Naive B cell (primary cell): ENCODE measurements at regions not wholly inside any gene's neighbourhood (a gene's known extent, or its start where the extent isn't known, plus 50 kb on each side); places are given as distances from the start of the nearest gene placed in this dataset.
A peak's percentile ranks its signal among the peaks of the same experiment; 100 is the strongest.

Experiments used
- ATAC-seq, 2 donors: fragments of 150-1000 bp; cut with Tn5 transposase; 2 replicates each; pipeline ENCODE4 v1.10.0; 2021; ENCODE audit warnings: low read depth in 2 of 2, mild to moderate bottlenecking in 2 of 2, moderate library complexity in 2 of 2
- DNase-seq: peaks from one replicate; pipeline ENCODE4 v3.0.0; 2022
- H3K27ac Mint-ChIP-seq, 6 donors: one replicate each; pipeline ENCODE4 v1.8.0; 2020 to 2022; ENCODE audit warnings: mild to moderate bottlenecking in 6 of 6, mixed read lengths in 6 of 6, moderate library complexity in 5 of 6, inconsistent platforms in 2 of 6
- H3K27me3 Mint-ChIP-seq, 3 donors: one replicate each; pipeline ENCODE4 v1.8.0; 2021 to 2022; ENCODE audit warnings: mixed read lengths in 3 of 3, mild to moderate bottlenecking in 1 of 3
- H3K36me3 Mint-ChIP-seq, 2 donors: one replicate each; pipeline ENCODE4 v1.8.0; 2020 to 2022; ENCODE audit warnings: mixed read lengths in 2 of 2, inconsistent platforms in 1 of 2, mild to moderate bottlenecking in 1 of 2
- H3K4me1 Mint-ChIP-seq, 3 donors: one replicate each; pipeline ENCODE4 v1.8.0; 2020 to 2022; ENCODE audit warnings: mixed read lengths in 3 of 3, inconsistent platforms in 1 of 3, mild to moderate bottlenecking in 1 of 3, moderate library complexity in 1 of 3
- H3K4me3 Mint-ChIP-seq, 8 donors: one replicate each; pipeline ENCODE4 v1.8.0; 2020 to 2022; ENCODE audit warnings: mild to moderate bottlenecking in 8 of 8, mixed read lengths in 8 of 8, moderate library complexity in 8 of 8, inconsistent platforms in 2 of 8
- H3K9me3 Mint-ChIP-seq, 7 donors: one replicate each; pipeline ENCODE4 v1.8.0; 2020 to 2022; ENCODE audit warnings: mixed read lengths in 7 of 7, mild to moderate bottlenecking in 5 of 7, inconsistent platforms in 2 of 7, moderate library complexity in 1 of 7

GRCh38 chrX:39564751-39565150, 533.0 kb downstream of the BCOR start:
- no peak overlapping the region for H3K4me3 Mint-ChIP-seq
- H3K36me3 Mint-ChIP-seq = peaks cover 0 to 8% of the 10 kb centered on the region in 2 donors
- H3K27ac Mint-ChIP-seq = peak overlapping the region in 3 of 6 donors; percentile 30 to 86 (median 59)
- peaks cover 18 to 29% (median 27%) of the 10 kb centered on the region in 3 donors for H3K4me1 Mint-ChIP-seq
- ATAC-seq = no peak
- H3K27me3 Mint-ChIP-seq = peaks cover 4 to 14% (median 5%) of the 10 kb centered on the region in 3 donors
- DNase-seq = no peak
- peaks cover 0 to 11% (median 6%) of the 10 kb centered on the region in 7 donors for H3K9me3 Mint-ChIP-seq

GRCh38 chrX:39574178-39574577, 523.6 kb downstream of the BCOR start:
- ATAC-seq = no peak
- H3K36me3 Mint-ChIP-seq = no peaks in the 10 kb centered on the region

DNA sequence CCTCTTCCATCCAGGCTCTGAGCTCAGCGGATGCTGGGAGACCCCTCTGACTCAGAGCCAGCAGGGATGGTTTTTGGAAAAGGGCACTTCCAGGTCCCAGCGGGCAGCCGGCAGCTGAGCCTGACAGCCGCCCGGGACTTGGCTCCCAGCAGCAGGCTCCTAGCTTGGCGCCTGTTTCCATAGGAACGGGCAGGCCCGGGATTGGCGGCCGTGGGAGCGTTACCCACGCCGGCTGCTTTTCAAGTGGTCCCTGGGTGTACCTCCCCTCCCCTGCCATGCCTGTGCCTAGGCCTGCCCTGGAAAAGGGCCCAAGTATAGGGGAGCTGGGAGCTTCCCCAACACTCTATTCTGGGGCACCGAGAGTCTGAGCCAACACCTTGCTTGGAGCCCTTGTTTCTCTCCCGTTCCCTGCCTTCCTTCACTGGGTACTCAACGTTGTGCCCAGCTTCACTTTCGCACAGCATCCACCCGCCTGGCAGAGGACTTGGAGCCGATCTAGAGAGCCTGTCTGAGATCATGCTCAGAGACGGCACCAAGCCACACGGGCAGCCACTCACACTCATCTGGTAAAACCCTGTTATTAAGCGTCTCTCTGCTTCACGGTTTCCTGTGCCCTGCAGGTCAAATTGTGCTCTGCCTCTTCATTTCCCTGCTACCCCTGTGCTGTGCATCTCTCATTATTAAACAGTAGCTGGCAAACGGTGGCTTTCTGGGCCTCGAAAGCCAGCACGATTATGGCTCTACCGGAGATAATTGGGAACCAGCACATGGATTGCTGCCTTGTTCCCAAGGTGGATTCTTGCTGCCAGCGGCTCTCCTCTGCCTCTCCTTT, 521.5 kb downstream of the BCOR start:
- no peaks in the 10 kb centered on the region for H3K9me3 Mint-ChIP-seq
- H3K27ac Mint-ChIP-seq = peak overlapping the region in 1 of 6 donors; percentile 39
- DNase-seq = no peak
- H3K4me1 Mint-ChIP-seq = peaks cover 4 to 8% (median 6%) of the 10 kb centered on the region in 3 donors
- no peak overlapping the region for H3K4me3 Mint-ChIP-seq
- ATAC-seq = no peak
- no peaks in the 10 kb centered on the region for H3K36me3 Mint-ChIP-seq
- H3K27me3 Mint-ChIP-seq = peaks cover 9 to 25% (median 18%) of the 10 kb centered on the region in 3 donors

More at GRCh38 chrX:39574178-39574577, 523.6 kb downstream of the BCOR start:
- Mint-ChIP-seq H3K4me1 (peaks cover 4 to 8% (median 6%) of the 10 kb centered on the region in 3 donors), H3K9me3 (peaks cover 0 to 2% (median 0%) of the 10 kb centered on the region in 7 donors), H3K4me3 (no peak overlapping the region), H3K27me3 (peaks cover 9 to 29% (median 13%) of the 10 kb centered on the region in 3 donors), H3K27ac (no peak overlapping the region)
- DNase-seq = no peak

- H3K9me3 Mint-ChIP-seq = no peaks in the 10 kb centered on the region
- DNase-seq = no peak
- H3K4me3 Mint-ChIP-seq = peak overlapping the region in 1 of 8 donors; percentile 23
- peaks cover 4 to 8% (median 6%) of the 10 kb centered on the region in 3 donors for H3K4me1 Mint-ChIP-seq
- peaks cover 12 to 30% (median 18%) of the 10 kb centered on the region in 3 donors for H3K27me3 Mint-ChIP-seq
- no peaks in the 10 kb centered on the region for H3K36me3 Mint-ChIP-seq
- peak overlapping the region in 1 of 6 donors; percentile 23 for H3K27ac Mint-ChIP-seq
- no peak for ATAC-seq
Measured at GRCh38 chrX:39577206-39577984, 520.4 kb downstream of the BCOR start.

GRCh38 chrX:39577985-39578869, 519.5 kb downstream of the BCOR start:
- no peaks in the 10 kb centered on the region for H3K36me3 Mint-ChIP-seq
- H3K27ac Mint-ChIP-seq = peak overlapping the region in 3 of 6 donors; percentile 26 to 86 (median 34)
- H3K4me3 Mint-ChIP-seq = peak overlapping the region in 5 of 8 donors; percentile 10 to 69 (median 53)
- peak; percentile 64 for DNase-seq
- H3K9me3 Mint-ChIP-seq = no peaks in the 10 kb centered on the region
- peaks cover 4 to 8% (median 6%) of the 10 kb centered on the region in 3 donors for H3K4me1 Mint-ChIP-seq
- peak; percentile 96 to 97 for ATAC-seq
- H3K27me3 Mint-ChIP-seq = peaks cover 14 to 30% (median 18%) of the 10 kb centered on the region in 3 donors

DNA sequence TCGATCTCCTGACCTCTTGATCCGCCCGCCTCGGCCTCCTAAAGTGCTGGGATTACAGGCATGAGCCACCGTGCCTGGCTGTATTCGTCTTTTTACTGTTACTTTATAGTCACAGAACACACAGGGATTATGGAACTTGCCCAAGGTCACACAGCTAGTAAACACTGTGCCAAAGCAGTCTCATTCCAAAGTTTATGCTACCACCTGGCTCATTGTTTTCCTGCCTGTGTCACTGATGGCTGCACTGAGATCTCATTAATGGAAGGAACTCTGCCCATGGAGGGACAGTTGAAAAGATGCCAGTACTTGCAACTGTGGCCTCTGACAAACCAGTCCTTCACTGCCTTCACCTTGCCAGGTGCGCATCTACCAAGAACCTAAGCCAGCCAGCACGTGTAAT, 517.7 kb downstream of the BCOR start:
- H3K4me3 Mint-ChIP-seq = no peak overlapping the region
- ATAC-seq (no peak), DNase-seq (no peak)
- H3K36me3 Mint-ChIP-seq = no peaks in the 10 kb centered on the region
- H3K4me1 Mint-ChIP-seq = peaks cover 4 to 8% (median 6%) of the 10 kb centered on the region in 3 donors
- peaks cover 14 to 30% (median 18%) of the 10 kb centered on the region in 3 donors for H3K27me3 Mint-ChIP-seq
- no peak overlapping the region for H3K27ac Mint-ChIP-seq
- peaks cover 0 to 5% (median 0%) of the 10 kb centered on the region in 7 donors for H3K9me3 Mint-ChIP-seq

DNA sequence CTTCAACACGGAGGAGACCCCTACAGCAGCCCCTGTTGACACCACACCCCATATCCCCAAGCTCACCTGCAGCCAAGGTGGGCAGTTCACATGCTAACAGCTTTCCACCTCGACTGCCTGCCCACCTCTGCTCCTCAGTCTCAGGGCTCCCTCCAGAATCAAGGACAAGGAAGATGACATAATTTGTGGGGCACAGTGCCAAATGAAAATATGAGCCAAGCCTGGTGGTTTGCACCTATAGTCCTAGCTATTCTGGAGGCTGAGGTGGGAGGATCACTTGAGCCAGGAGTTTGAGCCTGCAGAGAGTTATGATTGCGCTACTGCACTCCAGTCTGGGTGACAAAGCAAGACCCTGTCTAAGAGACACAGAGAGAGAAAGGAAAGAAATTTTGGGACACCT, 516.3 kb downstream of the BCOR start:
- H3K4me3 Mint-ChIP-seq = no peak overlapping the region
- no peak overlapping the region for H3K27ac Mint-ChIP-seq
- H3K27me3 Mint-ChIP-seq = peaks cover 14 to 27% (median 16%) of the 10 kb centered on the region in 3 donors
- DNase-seq (no peak), ATAC-seq (no peak)
- H3K4me1 Mint-ChIP-seq = peaks cover 4 to 8% (median 6%) of the 10 kb centered on the region in 3 donors
- peaks cover 0 to 5% (median 0%) of the 10 kb centered on the region in 7 donors for H3K9me3 Mint-ChIP-seq
- H3K36me3 Mint-ChIP-seq = no peaks in the 10 kb centered on the region

- ATAC-seq (no peak), DNase-seq (no peak)
- H3K4me1 Mint-ChIP-seq = peaks cover 4 to 8% (median 6%) of the 10 kb centered on the region in 3 donors
- peaks cover 10 to 21% (median 14%) of the 10 kb centered on the region in 3 donors for H3K27me3 Mint-ChIP-seq
- H3K27ac Mint-ChIP-seq = no peak overlapping the region
- H3K9me3 Mint-ChIP-seq = peaks cover 0 to 5% (median 0%) of the 10 kb centered on the region in 7 donors
- no peaks in the 10 kb centered on the region for H3K36me3 Mint-ChIP-seq
- H3K4me3 Mint-ChIP-seq = no peak overlapping the region
Measured at GRCh38 chrX:39582091-39582490, 515.7 kb downstream of the BCOR start.

DNA sequence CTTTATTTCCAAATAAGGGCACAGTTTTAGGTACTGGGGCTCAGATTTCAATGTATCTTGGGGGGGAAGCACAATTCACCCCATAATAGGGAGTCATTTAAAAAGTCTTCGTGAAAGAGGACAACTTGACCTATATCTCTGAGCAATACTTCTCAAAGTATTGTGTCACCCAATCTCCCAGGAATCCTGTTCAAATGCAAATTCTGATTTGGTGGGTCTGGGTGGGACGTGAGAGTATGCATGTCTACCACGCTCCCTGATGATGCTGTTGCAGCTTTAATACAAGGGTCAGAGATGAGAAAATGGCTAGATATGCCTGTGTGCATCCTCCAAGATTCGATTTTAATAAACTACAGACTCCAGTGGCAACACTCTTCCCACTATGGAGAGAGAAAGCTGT, 514.8 kb downstream of the BCOR start:
- ATAC-seq (no peak), DNase-seq (no peak)
- peaks cover 0 to 5% (median 0%) of the 10 kb centered on the region in 7 donors for H3K9me3 Mint-ChIP-seq
- H3K4me3 Mint-ChIP-seq = no peak overlapping the region
- peaks cover 5 to 14% (median 6%) of the 10 kb centered on the region in 3 donors for H3K27me3 Mint-ChIP-seq
- peaks cover 4 to 7% (median 6%) of the 10 kb centered on the region in 3 donors for H3K4me1 Mint-ChIP-seq
- H3K27ac Mint-ChIP-seq = no peak overlapping the region
- no peaks in the 10 kb centered on the region for H3K36me3 Mint-ChIP-seq

DNA sequence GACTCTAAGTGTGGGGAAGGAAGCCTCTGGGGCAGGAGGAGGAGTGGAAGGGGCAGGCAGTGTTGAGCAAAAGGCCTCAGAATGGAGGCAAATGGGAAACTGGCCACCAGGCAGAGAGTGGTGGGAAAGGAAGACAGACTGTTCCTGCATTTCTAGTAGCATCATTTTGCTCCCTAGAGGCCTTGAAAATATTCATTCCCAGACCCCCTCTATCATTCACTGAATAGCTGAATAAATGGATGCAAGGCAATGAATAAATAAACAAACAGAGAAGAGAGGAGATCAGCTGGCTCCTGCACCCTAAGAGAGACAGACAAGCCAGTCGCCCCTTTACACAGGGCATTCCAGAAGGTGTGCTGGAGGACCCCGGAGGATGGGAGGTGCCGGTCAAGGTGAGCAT, 511.9 kb downstream of the BCOR start:
- no peak for DNase-seq
- H3K9me3 Mint-ChIP-seq = peaks cover 0 to 5% (median 0%) of the 10 kb centered on the region in 7 donors
- H3K27me3 Mint-ChIP-seq = peaks cover 3 to 10% (median 4%) of the 10 kb centered on the region in 3 donors
- no peaks in the 10 kb centered on the region for H3K36me3 Mint-ChIP-seq
- H3K4me1 Mint-ChIP-seq = no peaks in the 10 kb centered on the region
- ATAC-seq = no peak
- no peak overlapping the region for H3K4me3 Mint-ChIP-seq
- H3K27ac Mint-ChIP-seq = peak overlapping the region in 1 of 6 donors; percentile 54

GRCh38 chrX:39586359-39586758, 511.4 kb downstream of the BCOR start:
- no peak overlapping the region for H3K4me3 Mint-ChIP-seq
- H3K9me3 Mint-ChIP-seq = peaks cover 0 to 5% (median 0%) of the 10 kb centered on the region in 7 donors
- H3K27me3 Mint-ChIP-seq = peaks cover 0 to 4% (median 4%) of the 10 kb centered on the region in 3 donors
- DNase-seq (no peak), ATAC-seq (no peak)
- H3K4me1 Mint-ChIP-seq = no peaks in the 10 kb centered on the region
- H3K27ac Mint-ChIP-seq = peak overlapping the region in 1 of 6 donors; percentile 49
- no peaks in the 10 kb centered on the region for H3K36me3 Mint-ChIP-seq

- DNase-seq (no peak), ATAC-seq (no peak)
- no peak overlapping the region for H3K27ac Mint-ChIP-seq
- no peaks in the 10 kb centered on the region for H3K27me3 Mint-ChIP-seq
- H3K4me1 Mint-ChIP-seq = no peaks in the 10 kb centered on the region
- H3K9me3 Mint-ChIP-seq = peaks cover 0 to 2% (median 0%) of the 10 kb centered on the region in 7 donors
- no peaks in the 10 kb centered on the region for H3K36me3 Mint-ChIP-seq
- no peak overlapping the region for H3K4me3 Mint-ChIP-seq
Measured at GRCh38 chrX:39591099-39591498, 506.7 kb downstream of the BCOR start.
